OCI-LY7 (cell line): ENCODE measurements at regions not wholly inside any gene's neighbourhood (a gene's known extent, or its start where the extent isn't known, plus 50 kb on each side); places are given as distances from the start of the nearest gene placed in this dataset.

Experiments used
- CTCF ChIP-seq: fragments of 200-600 bp; sonication (generic); conservative IDR thresholded peaks from 2 replicates; pipeline ENCODE4 v1.5.1; 2014; ENCODE audit warnings: mild to moderate bottlenecking, antibody characterized with exemption, low read length, moderate library complexity, mixed read lengths
- EZH2phosphoT487 ChIP-seq: fragments of 200-600 bp; sonication (generic); IDR thresholded peaks from 2 replicates; pipeline ENCODE4 v1.6.1; 2018; ENCODE audit warnings: low read depth, borderline replicate concordance, mild to moderate bottlenecking, mixed run types, antibody characterized with exemption, low read length, moderate library complexity, mixed read lengths

- TF ChIP-seq CTCF (no peak), EZH2phosphoT487 (no peak)
Observed at GRCh38 chr4:138500869-138501268, 258.7 kb upstream of the SLC7A11 start.
